ENCODE measurements at regions not wholly inside any gene's neighbourhood (a gene's known extent, or its start where the extent isn't known, plus 50 kb on each side); places are given as distances from the start of the nearest gene placed in this dataset.

DNA sequence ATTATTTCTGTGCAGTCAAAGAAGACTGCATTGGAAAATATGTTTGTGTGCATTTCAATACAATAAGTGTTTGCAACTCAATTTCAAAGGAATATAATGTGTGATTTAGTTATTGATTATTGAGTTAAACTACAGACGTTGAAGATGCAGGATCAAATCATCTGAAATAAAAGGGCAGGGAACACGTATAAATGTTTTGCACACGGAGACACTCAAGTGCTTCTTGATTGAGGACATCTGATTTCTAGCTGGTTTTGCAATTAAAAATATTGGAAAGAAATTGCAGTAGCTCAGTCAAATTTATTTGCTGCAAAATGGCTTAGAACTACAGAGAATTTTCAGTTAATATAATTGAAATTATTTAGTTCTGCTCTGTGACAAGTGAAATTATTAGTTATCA, 412.7 kb downstream of the UTRN start:
- H3K4me3 ChIP-seq = no peak overlapping the region
- TF ChIP-seq, protein P1, sequence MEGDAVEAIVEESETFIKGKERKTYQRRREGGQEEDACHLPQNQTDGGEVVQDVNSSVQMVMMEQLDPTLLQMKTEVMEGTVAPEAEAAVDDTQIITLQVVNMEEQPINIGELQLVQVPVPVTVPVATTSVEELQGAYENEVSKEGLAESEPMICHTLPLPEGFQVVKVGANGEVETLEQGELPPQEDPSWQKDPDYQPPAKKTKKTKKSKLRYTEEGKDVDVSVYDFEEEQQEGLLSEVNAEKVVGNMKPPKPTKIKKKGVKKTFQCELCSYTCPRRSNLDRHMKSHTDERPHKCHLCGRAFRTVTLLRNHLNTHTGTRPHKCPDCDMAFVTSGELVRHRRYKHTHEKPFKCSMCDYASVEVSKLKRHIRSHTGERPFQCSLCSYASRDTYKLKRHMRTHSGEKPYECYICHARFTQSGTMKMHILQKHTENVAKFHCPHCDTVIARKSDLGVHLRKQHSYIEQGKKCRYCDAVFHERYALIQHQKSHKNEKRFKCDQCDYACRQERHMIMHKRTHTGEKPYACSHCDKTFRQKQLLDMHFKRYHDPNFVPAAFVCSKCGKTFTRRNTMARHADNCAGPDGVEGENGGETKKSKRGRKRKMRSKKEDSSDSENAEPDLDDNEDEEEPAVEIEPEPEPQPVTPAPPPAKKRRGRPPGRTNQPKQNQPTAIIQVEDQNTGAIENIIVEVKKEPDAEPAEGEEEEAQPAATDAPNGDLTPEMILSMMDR (IDR thresholded peaks at IDR 0.05) = no peak
- TF ChIP-seq POLR2A (IDR thresholded peaks at IDR 0.05) = no peak

DNA sequence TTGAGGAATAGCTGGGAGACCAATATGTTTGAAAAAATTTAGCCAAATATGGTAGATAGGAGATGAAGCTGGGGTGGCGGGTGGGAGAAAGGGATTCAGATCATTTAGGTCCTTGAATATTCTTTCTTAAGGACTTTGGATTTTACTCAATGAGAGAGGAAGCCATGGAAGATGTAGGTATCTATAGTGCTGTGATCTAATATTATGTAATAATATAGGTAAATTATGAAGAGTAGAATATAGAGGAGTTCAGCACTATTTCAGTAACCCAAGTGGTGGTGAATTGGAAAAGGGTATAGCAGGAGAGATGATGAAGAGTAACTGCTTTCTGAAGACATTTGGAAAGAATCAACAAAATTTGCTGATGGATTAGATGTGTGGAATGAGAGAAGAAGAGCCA, 417.6 kb downstream of the UTRN start:
- no peaks in the 10 kb centered on the region for H3K36me3 ChIP-seq
- intact Hi-C loops (cut with DNase I; ENCODE audit: low total_unique reads) = no loop called here
- H3K27me3 ChIP-seq = no peaks in the 10 kb centered on the region
- no peaks in the 10 kb centered on the region for H3K9me3 ChIP-seq
- no peak overlapping the region for H3K27ac ChIP-seq
- TF ChIP-seq POLR2A (IDR thresholded peaks at IDR 0.05) = no peak
- TF ChIP-seq, protein P1 (IDR thresholded peaks at IDR 0.05) = no peak
- H3K4me3 ChIP-seq = no peak overlapping the region
- no peaks in the 10 kb centered on the region for H3K4me1 ChIP-seq
- no peak for DNase-seq

More for the DNA sequence above, 412.7 kb downstream of the UTRN start:
- intact Hi-C loops (cut with DNase I; ENCODE audit: low total_unique reads) = no loop called here
- Histone ChIP-seq H3K4me1 (no peaks in the 10 kb centered on the region), H3K9me3 (no peaks in the 10 kb centered on the region), H3K27me3 (no peaks in the 10 kb centered on the region), H3K36me3 (no peaks in the 10 kb centered on the region), H3K27ac (no peak overlapping the region)
- DNase-seq = no peak

DNA sequence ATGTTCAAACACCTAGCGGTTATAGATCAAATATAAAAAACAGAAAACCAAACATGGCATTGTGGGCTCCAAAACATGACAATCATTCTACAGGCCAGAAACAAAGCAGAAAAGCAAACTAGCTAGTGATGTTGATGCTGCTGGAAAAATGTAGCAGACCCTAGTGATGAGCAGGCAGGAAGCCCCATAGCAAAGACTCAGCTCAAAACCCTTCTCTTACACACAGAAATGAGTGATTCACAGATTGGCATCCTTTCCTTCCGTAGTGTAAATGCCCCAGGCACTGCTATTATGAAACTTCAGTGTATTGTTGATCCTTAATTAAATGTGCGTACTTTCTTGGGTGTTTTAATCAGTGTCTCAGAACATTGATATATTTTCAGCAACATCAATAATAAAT, 425.1 kb downstream of the UTRN start:
- intact Hi-C loops (cut with DNase I; ENCODE audit: low total_unique reads) = loop anchor here (10.0 kb wide), 1 partner anchor 65 kb away; no protein-coding TSS in a partner anchor
- Histone ChIP-seq H3K4me1 (no peaks in the 10 kb centered on the region), H3K27me3 (no peaks in the 10 kb centered on the region), H3K9me3 (no peaks in the 10 kb centered on the region), H3K36me3 (no peaks in the 10 kb centered on the region), H3K4me3 (no peak overlapping the region), H3K27ac (no peak overlapping the region)
- no peak for DNase-seq
- no peak for TF ChIP-seq POLR2A (IDR thresholded peaks at IDR 0.05)
- TF ChIP-seq, protein P1 (IDR thresholded peaks at IDR 0.05) = no peak

DNA sequence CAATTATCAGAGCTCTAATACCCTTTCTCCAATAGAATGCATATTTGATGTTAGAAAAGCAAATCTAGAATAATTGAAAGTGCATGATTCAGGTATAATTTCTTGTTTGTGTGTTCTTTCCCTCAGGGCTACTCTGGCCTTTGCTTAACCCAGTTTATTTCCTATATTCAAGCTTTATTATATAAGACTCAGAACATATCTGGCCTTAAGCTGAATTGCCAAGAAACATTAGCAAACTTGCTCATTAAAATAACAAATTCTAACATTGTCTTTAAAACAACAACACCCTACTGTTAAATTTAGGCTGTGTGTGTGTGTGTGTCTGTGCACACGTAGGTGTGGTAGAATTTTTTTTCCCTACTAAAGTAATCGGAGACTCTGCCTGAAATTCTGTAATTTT, 426.5 kb downstream of the UTRN start:
- Histone ChIP-seq H3K4me1 (no peaks in the 10 kb centered on the region), H3K27me3 (no peaks in the 10 kb centered on the region), H3K9me3 (no peaks in the 10 kb centered on the region), H3K27ac (no peak overlapping the region), H3K36me3 (no peaks in the 10 kb centered on the region), H3K4me3 (no peak overlapping the region)
- no peak for DNase-seq
- TF ChIP-seq POLR2A (IDR thresholded peaks at IDR 0.05) = no peak
- intact Hi-C loops (cut with DNase I; ENCODE audit: low total_unique reads) = loop anchor here (10.0 kb wide), 1 partner anchor 63 kb away; no protein-coding TSS in a partner anchor

DNA sequence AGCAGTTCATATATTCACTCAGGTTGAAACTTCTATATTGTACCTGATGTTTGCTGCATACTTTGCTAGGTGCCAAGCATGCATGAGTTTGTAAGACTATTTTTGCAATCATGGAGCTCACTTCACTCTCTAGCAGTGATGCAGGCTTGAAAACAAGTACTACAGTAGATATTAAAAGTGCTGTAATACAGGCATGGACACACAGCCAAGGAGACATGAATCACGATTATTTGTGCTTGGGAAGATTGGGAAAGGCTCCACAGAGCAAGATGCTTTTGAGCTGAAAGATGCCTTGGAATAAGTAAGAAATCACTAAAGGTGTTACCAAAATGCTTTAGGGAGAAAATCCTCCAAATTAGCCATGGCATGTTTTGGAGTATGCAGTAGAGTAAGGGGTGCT, 427.4 kb downstream of the UTRN start:
- H3K4me1 ChIP-seq = no peaks in the 10 kb centered on the region
- intact Hi-C loops (cut with DNase I; ENCODE audit: low total_unique reads) = loop anchor here (10.0 kb wide), 1 partner anchor 62 kb away; no protein-coding TSS in a partner anchor
- H3K4me3 ChIP-seq = no peak overlapping the region
- H3K27ac ChIP-seq = no peak overlapping the region
- no peaks in the 10 kb centered on the region for H3K9me3 ChIP-seq
- no peak for TF ChIP-seq POLR2A (IDR thresholded peaks at IDR 0.05)
- no peak for DNase-seq
- no peaks in the 10 kb centered on the region for H3K36me3 ChIP-seq
- H3K27me3 ChIP-seq = no peaks in the 10 kb centered on the region

DNA sequence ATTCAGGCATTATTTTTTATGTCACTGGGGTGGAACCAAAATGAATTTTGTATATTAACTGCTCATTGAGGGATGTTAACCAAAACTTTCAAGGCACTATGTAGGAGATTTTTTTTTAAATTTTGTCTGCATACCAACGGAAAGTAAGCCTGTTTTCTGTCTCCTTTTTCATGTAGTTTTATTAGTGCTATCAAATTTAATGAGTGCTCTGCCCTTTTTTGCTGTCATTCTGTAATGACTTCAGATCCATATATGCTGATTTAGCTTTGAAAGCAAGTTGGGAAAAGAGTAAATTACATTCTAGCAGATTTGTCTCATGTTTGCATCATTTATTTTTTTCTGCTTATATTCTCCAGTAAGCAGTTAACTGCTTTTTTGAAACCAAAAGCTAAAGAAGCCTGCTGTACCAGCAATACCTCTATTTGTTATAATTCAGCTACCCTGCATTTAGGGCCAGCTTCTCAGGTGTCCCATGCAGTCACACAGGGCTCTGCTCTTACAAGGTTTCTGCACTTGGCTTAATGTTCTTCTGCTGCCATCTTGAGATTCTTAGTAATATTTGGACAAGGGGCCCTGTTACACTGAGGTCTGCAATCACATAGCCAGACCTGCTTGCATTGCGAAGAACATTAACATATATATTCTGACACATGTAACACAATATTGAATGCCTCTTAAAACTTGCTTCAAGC, 429.0 kb downstream of the UTRN start:
- intact Hi-C loops (cut with DNase I; ENCODE audit: low total_unique reads) = loop anchor here (10.0 kb wide), 1 partner anchor 61 kb away; no protein-coding TSS in a partner anchor
- TF ChIP-seq, protein P1 (IDR thresholded peaks at IDR 0.05) = no peak
- no peak for TF ChIP-seq POLR2A (IDR thresholded peaks at IDR 0.05)
- Histone ChIP-seq H3K27ac (no peak overlapping the region), H3K36me3 (no peaks in the 10 kb centered on the region), H3K9me3 (no peaks in the 10 kb centered on the region), H3K4me3 (no peak overlapping the region), H3K27me3 (no peaks in the 10 kb centered on the region), H3K4me1 (no peaks in the 10 kb centered on the region)
- DNase-seq = no peak
